Mesenchymal stem cell (in vitro differentiated cells and primary cell): ENCODE measurements at regions not wholly inside any gene's neighbourhood (a gene's known extent, or its start where the extent isn't known, plus 50 kb on each side); places are given as distances from the start of the nearest gene placed in this dataset.

Experiments used
- DNase-seq: peaks from one replicate; pipeline ENCODE4 v3.0.0-alpha.2; 2013
- H2AFZ ChIP-seq: one replicate; pipeline ENCODE4 v1.6.1; 2013; ENCODE audit warnings: low read depth, mild to moderate bottlenecking, control low read depth, inconsistent platforms, low read length, moderate library complexity
- H2AK5ac ChIP-seq: 2 replicates; pipeline ENCODE4 v1.6.1; 2013; ENCODE audit warnings: low read length, moderate library complexity, mild to moderate bottlenecking, inconsistent platforms; ENCODE audit not compliant: severe bottlenecking
- H2BK120ac ChIP-seq: one replicate; pipeline ENCODE4 v1.6.1; 2013; ENCODE audit warnings: low read depth, mild to moderate bottlenecking, inconsistent platforms, low read length, moderate library complexity
- H2BK12ac ChIP-seq, 2 experiments: one replicate each; pipeline ENCODE4 v1.6.1; 2013; ENCODE audit warnings: inconsistent platforms in 2 of 2, low read length in 2 of 2, mild to moderate bottlenecking in 2 of 2, moderate library complexity in 2 of 2, control low read depth in 1 of 2
- H2BK15ac ChIP-seq: one replicate; pipeline ENCODE4 v1.6.1; 2013; ENCODE audit warnings: mild to moderate bottlenecking, low read depth, inconsistent platforms; ENCODE audit not compliant: poor library complexity, severe bottlenecking
- H2BK5ac ChIP-seq: 2 replicates; pipeline ENCODE4 v1.6.1; 2013; ENCODE audit warnings: low read depth, mild to moderate bottlenecking, low read length, control low read depth, inconsistent platforms; ENCODE audit not compliant: poor library complexity, severe bottlenecking
- H3K14ac ChIP-seq, 2 experiments: one replicate each; pipeline ENCODE4 v1.6.1; 2013; ENCODE audit warnings: inconsistent platforms in 2 of 2, low read length in 2 of 2, control low read depth in 1 of 2, mild to moderate bottlenecking in 1 of 2, moderate library complexity in 1 of 2
- H3K18ac ChIP-seq, 2 experiments: one replicate each; pipeline ENCODE4 v1.6.1; 2013; ENCODE audit warnings: inconsistent platforms in 2 of 2, low read length in 2 of 2, control low read depth in 1 of 2, low read depth in 1 of 2, mild to moderate bottlenecking in 1 of 2
- H3K23ac ChIP-seq, 2 experiments: one replicate each; pipeline ENCODE4 v1.6.1; 2013; ENCODE audit warnings: inconsistent platforms in 2 of 2, low read length in 2 of 2, mild to moderate bottlenecking in 2 of 2, moderate library complexity in 2 of 2, control low read depth in 1 of 2
- H3K27ac ChIP-seq: 2 replicates; pipeline ENCODE4 v1.5.1; 2013; ENCODE audit warnings: mild to moderate bottlenecking, moderate library complexity, low read length, control low read depth, inconsistent platforms; ENCODE audit not compliant: poor library complexity, severe bottlenecking
- H3K27me3 ChIP-seq, 2 experiments: 2 replicates each; pipeline versions ENCODE4 v1.6.1 to v1.7.0; 2013; ENCODE audit warnings: low read length in 2 of 2, mild to moderate bottlenecking in 2 of 2, moderate library complexity in 2 of 2, control low read depth in 1 of 2, inconsistent platforms in 1 of 2; ENCODE audit not compliant: control insufficient read depth in 1 of 2, insufficient read depth in 1 of 2
- H3K36me3 ChIP-seq, 2 experiments: 2 replicates each; pipeline versions ENCODE4 v1.6.1 to v1.7.0; 2013; ENCODE audit warnings: low read length in 2 of 2, control low read depth in 1 of 2, inconsistent platforms in 1 of 2, low read depth in 1 of 2, mild to moderate bottlenecking in 1 of 2; ENCODE audit not compliant: insufficient read depth in 2 of 2, control insufficient read depth in 1 of 2
- H3K4ac ChIP-seq, 2 experiments: one replicate each; pipeline ENCODE4 v1.6.1; 2013; ENCODE audit warnings: inconsistent platforms in 2 of 2, low read length in 2 of 2, mild to moderate bottlenecking in 2 of 2, moderate library complexity in 2 of 2, control low read depth in 1 of 2, low read depth in 1 of 2
- H3K4me1 ChIP-seq: 2 replicates; pipeline ENCODE4 v1.6.1; 2013; ENCODE audit warnings: low read depth, low read length, control low read depth; ENCODE audit not compliant: control insufficient read depth, insufficient read depth
- H3K4me2 ChIP-seq: 2 replicates; pipeline ENCODE4 v1.6.1; 2013; ENCODE audit warnings: low read length, mild to moderate bottlenecking, inconsistent platforms; ENCODE audit not compliant: poor library complexity, severe bottlenecking
- H3K4me3 ChIP-seq, 2 experiments: 2 replicates each; pipeline versions ENCODE4 v1.5.1 to v1.7.0; 2013; ENCODE audit warnings: low read length in 2 of 2, mild to moderate bottlenecking in 2 of 2, control low read depth in 1 of 2, low read depth in 1 of 2; ENCODE audit not compliant: insufficient read depth in 1 of 2
- H3K79me1 ChIP-seq: replicated peaks from 2 replicates; pipeline ENCODE4 v1.6.1; 2013; ENCODE audit warnings: mild to moderate bottlenecking, control low read depth, low read length, inconsistent platforms; ENCODE audit not compliant: poor library complexity, severe bottlenecking
- H3K9ac ChIP-seq: 2 replicates; pipeline ENCODE4 v1.7.0; 2013; ENCODE audit warnings: mild to moderate bottlenecking, low read length, moderate library complexity
- H3K9me3 ChIP-seq: 2 replicates; pipeline ENCODE4 v1.7.0; 2013; ENCODE audit warnings: mild to moderate bottlenecking, low read length; ENCODE audit not compliant: control insufficient read depth
- H4K8ac ChIP-seq: one replicate; pipeline ENCODE4 v1.6.1; 2013; ENCODE audit warnings: inconsistent platforms, mild to moderate bottlenecking, low read length, moderate library complexity
- H4K91ac ChIP-seq: one replicate; pipeline ENCODE4 v1.6.1; 2013; ENCODE audit warnings: mild to moderate bottlenecking, low read length, inconsistent platforms
- WGBS: methylation state at CpG from one replicate; pipeline ENCODE4 v1.1.7; 2013; ENCODE audit warnings: mixed read lengths; 5-methylcytosine and 5-hydroxymethylcytosine counted together

GRCh38 chr3:178960181-178960580 lies 111.4 kb downstream of the ZMAT3 start:
- H3K79me1 ChIP-seq, result no peaks in the 10 kb centered on the region
- H3K9me3 ChIP-seq, result no peaks in the 10 kb centered on the region
- DNase-seq, result peak; percentile 66
- no peak overlapping the region for H3K27ac ChIP-seq
- no peaks in the 10 kb centered on the region for H3K4me1 ChIP-seq
- H3K4me3 ChIP-seq, result no peak overlapping the region
- 79% methylated on average over 1 of the region's 3 CpGs for WGBS
- H2AFZ ChIP-seq, result no peak overlapping the region
- no peak overlapping the region for H3K14ac ChIP-seq
- H2BK120ac ChIP-seq, result no peak overlapping the region
- no peak overlapping the region for H3K4ac ChIP-seq
- H2BK12ac ChIP-seq, result no peak overlapping the region
- H2AK5ac ChIP-seq, result no peak overlapping the region
- H3K9ac ChIP-seq, result no peak overlapping the region
- no peak overlapping the region for H3K23ac ChIP-seq
- no peak overlapping the region for H4K91ac ChIP-seq
- H3K27me3 ChIP-seq, result no peaks in the 10 kb centered on the region
- H3K36me3 ChIP-seq, result no peaks in the 10 kb centered on the region
- H4K8ac ChIP-seq, result no peak overlapping the region
- H2BK15ac ChIP-seq, result no peak overlapping the region
- H3K18ac ChIP-seq, result no peak overlapping the region
- no peak overlapping the region for H3K4me2 ChIP-seq
- H2BK5ac ChIP-seq, result no peak overlapping the region

DNA sequence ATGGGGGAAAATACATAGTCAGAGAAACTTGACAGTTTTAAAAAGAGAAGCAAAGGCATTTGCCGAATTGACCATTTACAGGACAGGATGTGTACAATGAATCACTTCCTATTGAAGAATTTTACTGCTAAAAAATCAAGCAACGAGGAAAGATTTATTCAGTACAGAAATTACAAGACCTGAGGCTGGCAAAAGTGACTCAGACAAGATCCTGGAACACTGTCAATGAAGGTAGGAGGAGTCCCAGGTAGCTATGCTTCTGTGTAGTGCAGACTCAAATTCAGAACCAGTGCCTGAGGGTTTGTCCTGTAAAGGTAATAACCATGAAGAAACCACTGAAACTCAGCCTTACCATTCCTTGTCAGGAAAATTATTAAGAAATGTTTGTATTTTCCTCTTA lies 120.9 kb downstream of the ZMAT3 start:
- peaks cover 4% of the 10 kb centered on the region for H3K9me3 ChIP-seq
- H2AK5ac ChIP-seq, result no peak overlapping the region
- H3K23ac ChIP-seq, result no peak overlapping the region
- no peak overlapping the region for H2BK12ac ChIP-seq
- no peak overlapping the region for H4K91ac ChIP-seq
- no peak overlapping the region for H2AFZ ChIP-seq
- no peaks in the 10 kb centered on the region for H3K79me1 ChIP-seq
- no peak overlapping the region for H3K14ac ChIP-seq
- no peak overlapping the region for H3K27ac ChIP-seq
- H3K9ac ChIP-seq, result no peak overlapping the region
- no peak overlapping the region for H2BK120ac ChIP-seq
- H2BK15ac ChIP-seq, result no peak overlapping the region
- no peaks in the 10 kb centered on the region for H3K27me3 ChIP-seq
- H3K4me2 ChIP-seq, result no peak overlapping the region
- 35% methylated on average over 2 of the region's 2 CpGs for WGBS
- H3K36me3 ChIP-seq, result no peaks in the 10 kb centered on the region
- H2BK5ac ChIP-seq, result no peak overlapping the region
- H3K4me3 ChIP-seq, result no peak overlapping the region
- no peak overlapping the region for H4K8ac ChIP-seq
- no peaks in the 10 kb centered on the region for H3K4me1 ChIP-seq
- DNase-seq, result no peak
- H3K4ac ChIP-seq, result no peak overlapping the region
- H3K18ac ChIP-seq, result no peak overlapping the region

- H3K14ac ChIP-seq, result no peak overlapping the region
Observed at GRCh38 chr3:178949896-178950295, 121.7 kb downstream of the ZMAT3 start.

GRCh38 chr3:178948546-178948945 lies 123.1 kb downstream of the ZMAT3 start:
- H2AFZ ChIP-seq, result no peak overlapping the region
- no peak overlapping the region for H3K18ac ChIP-seq
- no peaks in the 10 kb centered on the region for H3K4me1 ChIP-seq
- no peak overlapping the region for H3K14ac ChIP-seq
- no peak overlapping the region for H3K4ac ChIP-seq
- no peak overlapping the region for H2BK12ac ChIP-seq
- H2BK15ac ChIP-seq, result no peak overlapping the region
- H2BK5ac ChIP-seq, result no peak overlapping the region
- no peak overlapping the region for H4K8ac ChIP-seq
- H3K27me3 ChIP-seq, result no peaks in the 10 kb centered on the region
- H2BK120ac ChIP-seq, result no peak overlapping the region
- H4K91ac ChIP-seq, result no peak overlapping the region
- H3K27ac ChIP-seq, result no peak overlapping the region
- DNase-seq, result no peak
- no peaks in the 10 kb centered on the region for H3K36me3 ChIP-seq
- H3K4me2 ChIP-seq, result no peak overlapping the region
- H3K9me3 ChIP-seq, result peaks cover 4% of the 10 kb centered on the region
- H3K79me1 ChIP-seq, result no peaks in the 10 kb centered on the region
- H3K9ac ChIP-seq, result no peak overlapping the region
- no peak overlapping the region for H2AK5ac ChIP-seq
- no peak overlapping the region for H3K23ac ChIP-seq
- H3K4me3 ChIP-seq, result no peak overlapping the region

More at GRCh38 chr3:178949896-178950295, 121.7 kb downstream of the ZMAT3 start:
- H3K4me1 ChIP-seq, result no peaks in the 10 kb centered on the region
- H3K79me1 ChIP-seq, result no peaks in the 10 kb centered on the region
- no peak overlapping the region for H2BK15ac ChIP-seq
- no peak overlapping the region for H3K4me3 ChIP-seq
- no peaks in the 10 kb centered on the region for H3K36me3 ChIP-seq
- H4K91ac ChIP-seq, result no peak overlapping the region
- H3K27ac ChIP-seq, result no peak overlapping the region
- H2AK5ac ChIP-seq, result no peak overlapping the region
- peaks cover 4% of the 10 kb centered on the region for H3K9me3 ChIP-seq
- peak; percentile 48 for DNase-seq
- no peak overlapping the region for H2BK5ac ChIP-seq
- H3K23ac ChIP-seq, result no peak overlapping the region
- 93% methylated on average over 3 of the region's 3 CpGs for WGBS
- no peak overlapping the region for H3K4ac ChIP-seq
- no peak overlapping the region for H3K9ac ChIP-seq
- no peaks in the 10 kb centered on the region for H3K27me3 ChIP-seq
- H2BK12ac ChIP-seq, result no peak overlapping the region
- H2BK120ac ChIP-seq, result no peak overlapping the region
- no peak overlapping the region for H2AFZ ChIP-seq
- H4K8ac ChIP-seq, result no peak overlapping the region
- no peak overlapping the region for H3K4me2 ChIP-seq
- no peak overlapping the region for H3K18ac ChIP-seq
